SU-DHL-6 (cell line): ENCODE measurements at regions not wholly inside any gene's neighbourhood (a gene's known extent, or its start where the extent isn't known, plus 50 kb on each side); places are given as distances from the start of the nearest gene placed in this dataset.

Source experiments
- H2AFZ ChIP-seq: fragments of 200-600 bp; sonication (generic); 2 replicates; pipeline ENCODE4 v1.6.1; 2014; ENCODE audit warnings: low read depth, mild to moderate bottlenecking, moderate library complexity, mixed read lengths, antibody characterized with exemption, low read length; ENCODE audit not compliant: severe bottlenecking
- H3F3A ChIP-seq: fragments of 200-600 bp; shearing (Covaris generic); 2 replicates; pipeline ENCODE4 v1.6.0; 2016; ENCODE audit warnings: antibody characterized with exemption, mild to moderate bottlenecking; ENCODE audit not compliant: insufficient read depth
- H3K27ac ChIP-seq: fragments of 200-600 bp; sonication (generic); 2 replicates; pipeline ENCODE4 v1.5.1; 2016; ENCODE audit warnings: low read depth, mild to moderate bottlenecking, low read length, moderate library complexity, mixed read lengths
- H3K27me3 ChIP-seq: fragments of 200-600 bp; sonication (generic), shearing (Covaris generic); 2 replicates; pipeline ENCODE4 v1.6.0; 2014; ENCODE audit warnings: mild to moderate bottlenecking, low read length
- H3K36me3 ChIP-seq: fragments of 200-600 bp; sonication (generic); 2 replicates; pipeline ENCODE4 v1.6.1; 2014; ENCODE audit warnings: mild to moderate bottlenecking, low read length, mixed read lengths
- H3K4me2 ChIP-seq: fragments of 300-600, 200-600 bp; shearing (Covaris generic), sonication (generic); 2 replicates; pipeline ENCODE4 v1.6.0; 2014; ENCODE audit warnings: low read length, low read depth, mild to moderate bottlenecking; ENCODE audit not compliant: poor library complexity, severe bottlenecking
- H3K4me3 ChIP-seq: fragments of 200-600 bp; sonication (generic); 2 replicates; pipeline ENCODE4 v1.5.1; 2014; ENCODE audit warnings: antibody characterized with exemption, low read length, mild to moderate bottlenecking, mixed read lengths; ENCODE audit not compliant: insufficient read depth, poor library complexity, severe bottlenecking
- H3K79me2 ChIP-seq: fragments of 200-600 bp; sonication (generic); 2 replicates; pipeline ENCODE4 v1.6.1; 2014; ENCODE audit warnings: mild to moderate bottlenecking, low read length, moderate library complexity; ENCODE audit not compliant: insufficient read depth
- H3K9ac ChIP-seq: fragments of 200-600 bp; sonication (generic); 2 replicates; pipeline ENCODE4 v1.7.0; 2014; ENCODE audit warnings: mild to moderate bottlenecking, low read length
- H3K9me2 ChIP-seq: fragments of 200-600 bp; sonication (generic); replicated peaks from 2 replicates; pipeline ENCODE4 v1.6.1; 2014; ENCODE audit warnings: low read length; ENCODE audit not compliant: insufficient read depth
- H3K9me3 ChIP-seq: fragments of 200-600 bp; sonication (generic); 2 replicates; pipeline ENCODE4 v1.6.1; 2014; ENCODE audit warnings: low read length, mixed read lengths; ENCODE audit not compliant: insufficient read depth
- H4K20me1 ChIP-seq: fragments of 200-600 bp; sonication (generic); 2 replicates; pipeline ENCODE4 v1.6.1; 2014; ENCODE audit warnings: low read depth, mild to moderate bottlenecking, antibody characterized with exemption, low read length, moderate library complexity, mixed read lengths
- EZH2phosphoT487 ChIP-seq: fragments of 200-600 bp; sonication (generic), shearing (Covaris generic); conservative IDR thresholded peaks from 2 replicates; pipeline ENCODE4 v1.6.1; 2018; ENCODE audit warnings: mild to moderate bottlenecking, antibody characterized with exemption, low read length, moderate library complexity, mixed read lengths
- TF ChIP-seq, protein P1 (sequence below): fragments of 200-600 bp; sonication (generic); IDR thresholded peaks from one replicate; pipeline ENCODE4 v1.5.1; 2017; ENCODE audit warnings: antibody characterized with exemption, mild to moderate bottlenecking, low read length, moderate library complexity; ENCODE audit not compliant: insufficient read depth, poor library complexity, severe bottlenecking

DNA sequence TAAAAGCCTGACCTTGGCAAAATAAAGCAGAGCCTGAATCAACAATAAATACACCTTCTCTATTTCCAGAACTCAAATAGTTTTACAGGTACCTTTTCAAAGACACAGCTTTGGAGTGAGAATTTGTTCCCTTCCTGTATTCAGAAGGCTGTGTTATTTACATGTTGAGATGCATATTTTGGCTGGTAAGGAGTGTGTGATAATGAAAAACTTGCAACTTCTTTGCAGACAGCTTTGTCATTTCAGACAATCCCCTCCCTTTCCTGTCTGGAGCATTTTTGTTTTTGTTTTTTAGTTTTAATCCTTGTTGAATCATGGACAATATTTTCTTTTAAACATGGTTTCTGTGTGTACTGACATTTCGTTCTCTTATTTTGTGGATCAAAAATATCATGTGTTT is 493.8 kb downstream of the FAT4 start:
- TF ChIP-seq EZH2phosphoT487 = no peak
- TF ChIP-seq, protein P1, sequence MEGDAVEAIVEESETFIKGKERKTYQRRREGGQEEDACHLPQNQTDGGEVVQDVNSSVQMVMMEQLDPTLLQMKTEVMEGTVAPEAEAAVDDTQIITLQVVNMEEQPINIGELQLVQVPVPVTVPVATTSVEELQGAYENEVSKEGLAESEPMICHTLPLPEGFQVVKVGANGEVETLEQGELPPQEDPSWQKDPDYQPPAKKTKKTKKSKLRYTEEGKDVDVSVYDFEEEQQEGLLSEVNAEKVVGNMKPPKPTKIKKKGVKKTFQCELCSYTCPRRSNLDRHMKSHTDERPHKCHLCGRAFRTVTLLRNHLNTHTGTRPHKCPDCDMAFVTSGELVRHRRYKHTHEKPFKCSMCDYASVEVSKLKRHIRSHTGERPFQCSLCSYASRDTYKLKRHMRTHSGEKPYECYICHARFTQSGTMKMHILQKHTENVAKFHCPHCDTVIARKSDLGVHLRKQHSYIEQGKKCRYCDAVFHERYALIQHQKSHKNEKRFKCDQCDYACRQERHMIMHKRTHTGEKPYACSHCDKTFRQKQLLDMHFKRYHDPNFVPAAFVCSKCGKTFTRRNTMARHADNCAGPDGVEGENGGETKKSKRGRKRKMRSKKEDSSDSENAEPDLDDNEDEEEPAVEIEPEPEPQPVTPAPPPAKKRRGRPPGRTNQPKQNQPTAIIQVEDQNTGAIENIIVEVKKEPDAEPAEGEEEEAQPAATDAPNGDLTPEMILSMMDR = no peak
- H4K20me1 ChIP-seq = no peaks in the 10 kb centered on the region
- H3K4me3 ChIP-seq = no peak overlapping the region
- H3K79me2 ChIP-seq = no peaks in the 10 kb centered on the region
- no peak overlapping the region for H2AFZ ChIP-seq
- H3K27ac ChIP-seq = no peak overlapping the region
- no peaks in the 10 kb centered on the region for H3K9me3 ChIP-seq
- H3F3A ChIP-seq = no peaks in the 10 kb centered on the region
- no peak overlapping the region for H3K9ac ChIP-seq
- H3K4me2 ChIP-seq = no peak overlapping the region
- no peaks in the 10 kb centered on the region for H3K27me3 ChIP-seq
- no peaks in the 10 kb centered on the region for H3K36me3 ChIP-seq
- H3K9me2 ChIP-seq = no peaks in the 10 kb centered on the region

DNA sequence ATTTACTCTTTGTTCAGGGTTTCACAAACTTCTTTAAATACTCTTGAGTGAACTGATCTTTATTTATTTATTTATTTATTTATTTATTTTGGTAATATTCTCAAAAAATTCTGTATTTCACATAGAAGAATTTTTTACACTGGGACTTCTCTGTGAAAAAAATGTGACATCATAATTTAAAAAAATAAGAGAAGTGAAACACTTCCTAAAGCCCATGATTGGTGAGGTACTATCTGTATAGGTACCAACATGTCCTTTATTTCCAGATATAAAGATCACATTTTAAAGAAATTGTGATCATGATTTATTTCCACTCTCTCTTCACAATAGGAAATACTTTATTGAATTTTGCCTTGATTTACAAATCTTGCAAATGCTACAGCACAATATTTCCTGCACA is 497.1 kb downstream of the FAT4 start:
- Histone ChIP-seq H3K9ac (no peak overlapping the region), H4K20me1 (no peaks in the 10 kb centered on the region), H2AFZ (no peak overlapping the region), H3K27me3 (no peaks in the 10 kb centered on the region), H3K4me3 (no peak overlapping the region), H3K9me3 (no peaks in the 10 kb centered on the region), H3K9me2 (no peaks in the 10 kb centered on the region), H3K79me2 (no peaks in the 10 kb centered on the region), H3K27ac (no peak overlapping the region), H3K36me3 (no peaks in the 10 kb centered on the region), H3K4me2 (no peak overlapping the region), H3F3A (no peaks in the 10 kb centered on the region)
- no peak for TF ChIP-seq EZH2phosphoT487
- TF ChIP-seq, protein P1 = no peak

DNA sequence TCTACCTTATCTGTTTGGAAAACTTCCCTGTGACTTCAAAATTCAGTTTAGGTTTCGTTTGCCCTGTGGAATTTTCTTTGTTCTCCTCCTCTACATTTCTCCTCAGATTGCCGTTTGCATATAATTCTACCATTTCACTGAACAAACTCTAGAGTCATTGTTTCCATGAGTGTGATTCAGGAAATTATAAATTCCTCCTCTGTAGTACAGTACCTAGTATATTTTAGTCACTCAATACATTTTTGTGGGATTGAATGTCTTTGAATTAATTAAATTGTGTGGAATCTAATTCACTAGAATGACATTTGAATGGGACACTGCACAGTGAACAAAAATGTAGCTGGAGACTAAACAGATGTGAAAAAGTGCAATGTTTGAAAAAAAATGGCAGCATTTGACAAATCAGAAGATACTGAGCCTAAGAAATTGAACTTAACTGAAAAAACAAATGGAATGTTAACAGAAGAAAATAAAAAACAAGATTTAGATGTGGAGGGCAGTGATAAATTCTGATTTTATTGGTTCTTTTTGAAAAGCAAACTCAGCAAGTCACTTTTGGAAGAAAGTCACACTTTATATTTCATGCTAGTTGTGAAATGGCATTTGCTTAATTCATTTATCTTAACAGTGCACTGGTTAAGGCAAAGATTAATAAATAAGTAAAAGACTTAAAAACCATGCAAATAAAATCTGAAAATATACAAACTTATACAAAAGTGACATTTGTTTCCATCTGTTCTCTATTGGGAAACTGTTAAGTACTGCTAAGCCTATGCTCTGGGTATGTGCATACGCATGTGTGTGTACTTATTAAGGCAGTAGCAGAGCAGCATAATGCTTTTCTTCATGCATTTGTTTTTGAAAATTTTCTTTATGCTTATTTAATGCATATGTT is 512.3 kb downstream of the FAT4 start:
- Histone ChIP-seq H2AFZ (no peak overlapping the region), H3K79me2 (no peaks in the 10 kb centered on the region), H3K9me2 (no peaks in the 10 kb centered on the region), H4K20me1 (no peaks in the 10 kb centered on the region), H3K27ac (no peak overlapping the region), H3K36me3 (no peaks in the 10 kb centered on the region), H3K4me3 (no peak overlapping the region), H3F3A (no peaks in the 10 kb centered on the region), H3K9me3 (no peaks in the 10 kb centered on the region), H3K4me2 (no peak overlapping the region), H3K27me3 (no peaks in the 10 kb centered on the region), H3K9ac (no peak overlapping the region)
- no peak for TF ChIP-seq EZH2phosphoT487
- TF ChIP-seq, protein P1 = no peak
